Stromal cell of bone marrow (primary cell): ENCODE measurements at regions not wholly inside any gene's neighbourhood (a gene's known extent, or its start where the extent isn't known, plus 50 kb on each side); places are given as distances from the start of the nearest gene placed in this dataset.
"Not testable (repeated sequence)": the region's sequence is repeated elsewhere in the genome, so short reads cannot be mapped to it uniquely, and the experiment has no call there.

Experiments
- DNase-seq: peaks from one replicate; pipeline ENCODE4 v3.0.0-alpha.2; 2012; ENCODE audit warnings: low read depth

DNA sequence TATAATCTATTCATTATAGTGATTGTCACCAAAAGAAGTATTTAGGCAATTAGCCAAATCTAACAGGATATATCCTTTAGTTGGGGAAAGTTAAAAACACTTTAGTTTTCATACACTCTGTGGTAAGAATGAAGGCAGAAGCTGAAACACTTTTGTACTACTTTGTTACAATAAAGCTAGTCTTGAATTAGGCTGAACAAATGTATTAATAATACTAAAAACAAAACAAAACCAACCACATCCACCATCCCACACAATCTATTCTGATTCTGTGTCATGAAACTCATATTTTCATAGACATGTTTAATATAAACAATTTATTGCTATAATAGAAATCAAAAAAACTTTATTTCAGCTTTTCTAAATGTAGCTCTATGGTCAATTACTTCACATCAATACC lies 508.8 kb downstream of the ZEB2 start:
- no peak for DNase-seq

DNA sequence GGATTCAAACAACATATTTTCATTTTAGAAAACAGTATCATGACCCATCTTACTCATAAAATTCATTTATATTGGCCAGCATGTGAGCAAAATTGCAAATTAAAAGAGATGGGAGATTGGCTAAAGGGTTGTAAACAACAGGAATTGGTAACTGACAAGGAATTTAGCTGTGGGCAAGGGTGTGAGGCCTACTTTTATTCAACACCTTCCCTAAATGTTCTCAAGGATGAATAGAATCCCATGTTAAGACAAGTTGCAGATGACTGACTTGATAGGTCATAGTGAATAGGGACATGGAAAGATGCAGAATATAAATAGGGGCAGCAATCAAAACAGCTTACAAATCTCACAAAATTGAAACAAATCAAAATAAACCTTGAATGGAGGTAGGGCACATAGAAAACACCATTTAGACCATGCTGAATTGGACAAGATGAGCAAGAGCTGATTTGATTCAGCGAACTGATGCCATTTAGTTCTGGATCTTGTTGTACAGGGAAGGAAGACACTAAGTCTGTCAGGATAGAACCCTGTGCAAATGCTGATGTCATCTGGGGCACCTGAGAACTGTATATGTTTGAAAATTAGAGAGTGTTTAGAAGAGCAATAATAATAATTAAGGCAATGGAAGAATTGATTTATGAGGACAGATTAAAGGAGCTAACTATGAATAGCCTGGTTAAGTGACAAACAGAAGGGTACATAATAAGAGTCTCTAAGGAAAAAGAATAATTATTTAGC lies 509.7 kb downstream of the ZEB2 start:
- no peak for DNase-seq

DNA sequence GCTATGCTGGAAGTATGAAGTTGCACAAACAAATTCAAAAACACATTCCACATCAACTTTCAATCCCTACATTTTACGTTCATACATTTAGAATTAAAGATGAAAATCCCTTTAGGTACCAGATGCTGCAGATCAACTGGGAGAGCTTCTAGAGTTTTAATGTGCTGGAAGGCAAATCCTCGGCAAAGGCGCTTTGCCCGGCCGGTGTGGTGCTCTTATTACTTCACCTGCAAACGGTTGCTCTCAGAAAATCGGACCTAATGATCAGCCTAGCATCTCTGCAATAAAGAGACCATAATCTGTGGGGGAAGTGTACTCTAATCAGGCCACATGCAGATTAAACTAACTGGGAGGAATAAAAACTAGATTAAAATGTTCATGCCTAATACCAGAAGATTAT lies 513.8 kb downstream of the ZEB2 start:
- no peak for DNase-seq

DNA sequence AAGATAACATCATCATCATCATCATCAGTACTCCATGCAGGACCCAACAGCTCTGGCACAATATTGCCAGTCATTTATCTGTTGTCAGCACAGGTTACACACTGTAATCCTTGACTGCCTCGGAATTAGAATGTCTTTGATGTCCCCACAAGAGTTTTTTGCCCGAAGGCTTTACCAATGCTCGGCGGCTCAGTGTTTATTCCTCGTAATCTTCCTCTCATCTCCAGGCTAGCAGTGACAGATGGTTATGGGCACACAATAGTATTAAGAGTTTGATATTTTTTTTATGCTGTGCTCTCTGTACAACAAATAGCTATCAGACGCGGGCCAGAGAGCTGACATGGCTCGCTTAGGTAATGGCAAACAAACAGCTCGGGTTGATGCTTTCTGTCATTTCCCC lies 515.2 kb downstream of the ZEB2 start:
- DNase-seq = no peak

DNA sequence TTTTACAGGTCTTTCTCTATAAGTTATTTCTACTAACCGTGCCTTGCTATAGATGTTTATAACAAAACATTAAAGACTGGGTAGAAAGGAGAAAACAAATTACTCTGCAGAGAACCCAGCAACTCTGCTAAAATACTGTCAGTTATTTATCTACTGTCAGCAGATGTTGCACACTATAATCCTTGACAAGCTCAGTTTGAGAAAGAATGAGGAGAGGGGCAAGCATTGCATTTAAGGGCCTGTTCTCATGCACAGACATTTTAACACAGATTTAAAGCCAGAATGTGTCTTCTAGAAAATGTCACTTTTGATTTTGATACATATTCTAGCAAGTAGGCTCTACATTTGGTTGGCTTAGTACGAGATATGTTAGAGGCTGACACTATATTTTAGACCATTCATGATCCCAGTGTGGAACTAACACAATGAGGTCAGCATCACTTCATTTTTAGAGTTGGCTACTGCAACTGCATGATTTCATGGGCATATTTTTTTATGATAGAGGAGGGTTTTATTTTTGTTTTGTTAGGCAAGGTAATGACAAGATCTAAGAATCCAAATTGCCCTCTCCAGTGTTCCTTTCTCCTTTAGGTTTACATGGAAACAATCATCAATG lies 516.4 kb downstream of the ZEB2 start:
- no peak for DNase-seq

DNA sequence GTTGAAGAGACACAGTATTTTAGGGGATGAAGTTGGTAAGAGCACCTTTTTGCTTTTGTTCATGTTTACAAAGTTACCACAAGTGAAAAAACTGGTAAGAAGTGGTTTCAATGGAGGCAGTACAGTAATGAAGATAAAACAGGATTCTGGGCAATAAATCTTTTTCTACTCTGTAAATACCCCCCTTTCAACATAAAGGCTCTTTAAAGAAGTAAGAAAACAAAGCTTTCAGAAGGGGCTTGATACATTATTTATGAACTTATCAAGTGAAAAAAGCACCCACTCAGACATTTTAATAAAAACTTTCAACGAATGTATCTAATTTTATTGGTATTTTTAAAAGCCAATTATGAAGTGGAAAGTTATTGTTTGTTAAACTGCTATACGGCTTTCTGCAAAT lies 522.9 kb downstream of the ZEB2 start:
- no peak for DNase-seq

DNA sequence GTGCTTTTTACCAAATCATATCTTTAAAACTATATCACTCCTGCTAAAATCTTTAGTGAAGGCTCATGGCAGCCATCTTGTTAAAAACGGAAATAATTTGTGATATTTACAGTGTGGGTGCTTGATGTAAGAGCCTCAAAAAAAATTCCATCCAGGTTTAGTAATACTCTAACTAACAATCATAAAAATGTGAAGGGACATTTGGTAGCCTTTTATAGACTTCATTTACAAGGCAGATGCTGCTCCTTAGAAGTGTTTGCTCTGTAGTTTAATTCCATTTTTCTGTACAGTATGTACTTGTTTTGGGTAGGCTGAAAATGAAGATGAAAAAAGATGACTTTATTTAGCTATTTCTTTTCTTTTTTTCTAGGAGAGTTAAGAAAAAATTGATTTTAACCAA lies 525.0 kb downstream of the ZEB2 start:
- DNase-seq = no peak

DNA sequence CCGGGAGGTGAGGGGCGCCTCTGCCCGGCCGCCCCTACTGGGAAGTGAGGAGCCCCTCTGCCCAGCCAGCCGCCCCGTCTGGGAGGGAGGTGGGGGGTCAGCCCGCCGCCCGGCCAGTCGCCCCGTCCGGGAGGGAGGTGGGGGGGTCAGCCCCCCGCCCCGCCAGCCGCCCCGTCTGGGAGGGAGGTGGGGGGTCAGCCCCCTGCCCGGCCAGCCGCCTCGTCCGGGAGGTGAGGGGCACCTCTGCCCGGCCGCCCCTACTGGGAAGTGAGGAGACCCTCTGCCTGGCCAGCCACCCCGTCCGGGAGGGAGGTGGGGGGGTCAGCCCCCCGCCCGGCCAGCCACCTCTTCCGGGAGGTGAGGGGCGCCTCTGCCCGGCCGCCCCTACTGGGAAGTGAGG lies 528.3 kb downstream of the ZEB2 start:
- DNase-seq = not testable (repeated sequence)

DNA sequence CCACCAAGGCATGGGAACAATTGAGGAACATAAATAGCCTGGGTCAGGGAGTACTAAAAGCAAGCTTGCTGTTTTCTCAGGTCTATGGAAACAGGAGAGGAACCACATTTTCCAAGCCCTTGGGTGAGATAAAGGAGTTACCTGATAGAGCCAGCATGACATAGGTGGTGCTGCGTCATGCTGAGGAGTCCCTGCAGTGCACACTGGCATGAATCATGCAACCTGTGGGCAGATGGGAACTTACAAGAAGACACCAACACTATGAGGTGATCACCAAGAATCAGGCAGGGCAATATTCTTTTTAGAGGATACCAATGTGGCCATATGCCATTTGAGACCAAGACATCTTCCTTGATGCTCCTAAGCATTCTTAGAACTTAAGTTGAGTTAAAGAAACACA lies 531.8 kb downstream of the ZEB2 start:
- DNase-seq = no peak

DNA sequence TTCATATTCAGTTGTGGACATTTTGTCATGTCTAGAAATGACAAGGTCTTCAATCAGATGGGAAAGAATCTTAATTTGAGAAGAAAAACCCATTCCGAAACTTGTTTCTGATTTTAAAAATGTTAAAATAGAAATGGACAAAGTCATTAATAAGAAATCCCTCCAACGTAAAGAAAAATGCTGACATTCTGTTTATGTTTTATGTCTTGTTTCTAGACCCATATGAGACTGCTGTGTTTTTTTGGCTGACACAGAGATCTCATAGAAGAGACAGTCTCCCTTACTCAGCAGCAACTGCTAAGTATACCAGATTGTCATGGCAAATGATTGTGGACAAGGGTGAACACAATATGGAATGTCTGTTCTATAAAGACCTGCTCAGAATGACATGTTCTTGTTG lies 538.5 kb downstream of the ZEB2 start:
- no peak for DNase-seq

DNA sequence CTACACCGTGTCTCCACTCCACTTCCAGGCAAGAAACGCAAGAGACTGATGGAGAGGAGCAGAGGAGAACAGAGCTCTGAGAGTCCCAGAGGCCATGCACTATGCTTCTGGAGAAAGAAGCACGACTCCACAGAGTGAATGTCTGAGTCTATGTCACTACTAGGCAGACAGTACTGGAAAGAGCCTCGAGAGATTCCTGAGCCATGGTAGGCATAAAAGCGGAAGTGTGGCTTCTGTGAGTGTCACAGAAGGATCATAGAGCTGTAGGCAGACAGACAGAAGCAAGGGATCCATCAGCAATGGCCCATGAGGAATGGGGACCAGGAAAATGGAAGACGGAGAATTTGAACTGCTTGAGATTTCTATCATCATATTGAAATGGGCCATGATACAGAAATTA lies 542.6 kb downstream of the ZEB2 start:
- no peak for DNase-seq

DNA sequence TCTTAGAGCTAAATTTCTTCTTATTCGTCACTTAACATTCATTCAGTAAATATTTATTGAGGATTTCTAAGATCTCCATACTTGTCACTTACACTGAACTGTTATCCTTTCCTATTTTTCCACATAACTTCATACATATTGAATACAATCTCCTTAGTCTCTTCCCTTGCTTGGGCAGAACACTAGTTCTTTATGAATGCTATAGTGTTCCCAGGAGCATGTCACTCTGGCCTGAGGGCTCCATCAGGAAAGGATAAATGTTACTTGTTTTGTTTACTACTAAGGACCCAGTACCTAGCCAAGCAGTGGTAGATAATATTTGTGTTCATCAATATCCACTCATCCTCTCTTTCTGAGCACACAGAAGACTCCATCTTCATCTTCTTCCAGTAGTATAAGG lies 544.7 kb downstream of the ZEB2 start:
- DNase-seq = no peak

DNA sequence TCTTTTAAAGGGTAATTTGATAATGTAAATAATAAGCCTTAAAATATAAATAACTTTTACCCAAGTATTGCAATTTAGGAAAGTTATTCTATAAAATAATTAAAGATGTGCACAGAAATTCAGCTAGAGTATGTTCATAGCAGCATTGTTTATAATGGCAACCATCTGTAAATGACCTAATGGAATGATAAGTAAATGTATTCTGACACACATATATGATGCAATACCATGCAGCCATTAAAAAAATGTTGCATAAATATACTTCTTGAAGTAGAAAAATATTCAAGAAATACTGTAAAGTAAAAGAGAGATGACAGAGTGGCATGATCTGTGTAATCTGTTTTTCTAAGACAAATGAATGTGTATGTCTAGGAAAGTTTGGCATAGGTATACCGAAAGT lies 545.7 kb downstream of the ZEB2 start:
- no peak for DNase-seq

DNA sequence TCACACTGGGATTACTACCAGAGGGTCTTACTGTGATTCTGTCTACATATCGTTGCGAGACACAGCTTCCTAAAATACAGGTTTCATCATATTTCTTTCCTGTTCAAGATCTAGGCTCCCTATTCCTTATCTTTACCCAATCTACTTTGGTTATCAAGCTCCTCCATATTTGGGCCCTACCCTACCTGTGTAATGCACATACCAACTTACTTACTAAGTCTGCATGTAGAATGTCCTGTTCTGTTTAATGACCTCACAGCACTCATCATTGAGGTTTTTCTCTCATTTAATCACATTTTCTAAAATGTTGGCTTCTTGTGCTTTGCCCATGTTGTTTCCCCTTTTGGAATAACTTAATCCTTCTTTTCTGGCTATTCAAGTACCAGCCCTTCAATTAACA lies 551.1 kb downstream of the ZEB2 start:
- DNase-seq = no peak

DNA sequence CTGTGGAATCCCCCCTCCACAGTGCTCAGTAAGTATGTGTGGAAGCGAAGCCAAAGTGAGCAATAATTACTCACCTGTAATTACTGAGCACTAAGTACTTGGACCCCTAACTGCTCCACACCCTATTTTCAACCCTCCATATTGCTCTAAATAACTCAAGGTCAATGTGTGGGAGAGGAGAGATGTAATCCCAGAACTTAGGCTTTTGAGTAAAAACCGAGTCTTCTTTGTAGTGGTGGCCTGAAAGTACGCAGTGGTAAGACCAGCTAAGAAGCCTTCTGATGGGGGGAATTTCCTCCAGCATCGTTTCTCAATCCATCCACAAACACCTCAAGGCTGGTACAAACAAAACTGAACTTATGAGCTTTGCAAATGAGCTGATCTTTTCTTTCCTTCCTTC lies 551.6 kb downstream of the ZEB2 start:
- no peak for DNase-seq

DNA sequence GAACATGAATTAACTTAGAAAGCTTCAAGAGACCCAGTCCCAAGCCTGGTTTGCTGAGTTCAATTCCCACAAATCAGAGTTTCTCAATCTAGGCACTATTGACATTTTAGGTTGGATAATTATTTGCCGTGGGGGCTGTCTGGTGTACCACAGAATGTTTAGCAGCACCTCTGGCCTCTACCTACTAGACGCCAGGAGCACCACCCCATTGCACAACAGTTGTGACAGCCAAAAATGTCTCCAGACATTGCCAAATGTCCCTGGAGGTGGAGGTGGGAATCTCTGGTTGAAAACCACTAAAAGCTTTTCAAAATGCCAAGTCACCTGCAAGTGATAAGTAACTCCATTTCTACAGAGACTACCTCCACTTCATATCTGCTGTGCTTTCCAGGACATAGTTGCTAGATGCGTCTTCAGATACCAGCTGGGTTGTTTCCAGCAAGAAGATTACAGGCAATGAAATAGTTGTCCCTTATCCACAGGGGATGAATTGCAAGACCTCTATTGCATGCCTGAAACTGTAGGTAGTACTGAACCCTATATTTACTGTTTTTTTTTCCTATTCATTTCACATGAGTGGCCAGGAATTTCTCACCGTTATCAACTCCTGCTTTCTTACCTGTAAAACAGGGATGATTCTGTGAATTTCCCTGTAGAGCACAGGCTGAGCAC lies 554.3 kb downstream of the ZEB2 start:
- DNase-seq = no peak

DNA sequence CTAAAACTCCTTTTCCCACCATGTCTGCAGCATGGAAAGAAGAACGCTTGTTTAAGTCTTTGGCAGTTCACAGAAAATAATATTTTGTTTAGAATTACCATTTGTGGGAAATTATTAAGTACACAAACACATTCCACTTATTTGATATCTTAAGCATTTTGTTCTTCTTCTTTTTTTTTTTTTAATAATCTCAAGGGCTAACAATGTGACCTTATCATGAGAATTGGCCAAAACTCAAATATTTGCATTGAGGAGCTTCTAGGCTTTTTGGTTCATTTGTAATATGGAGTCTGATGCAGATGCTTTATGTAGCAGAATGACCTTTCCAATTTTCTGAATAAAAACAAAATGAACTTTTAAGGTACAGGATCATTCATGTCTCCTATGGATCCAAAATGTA lies 555.0 kb downstream of the ZEB2 start:
- no peak for DNase-seq

DNA sequence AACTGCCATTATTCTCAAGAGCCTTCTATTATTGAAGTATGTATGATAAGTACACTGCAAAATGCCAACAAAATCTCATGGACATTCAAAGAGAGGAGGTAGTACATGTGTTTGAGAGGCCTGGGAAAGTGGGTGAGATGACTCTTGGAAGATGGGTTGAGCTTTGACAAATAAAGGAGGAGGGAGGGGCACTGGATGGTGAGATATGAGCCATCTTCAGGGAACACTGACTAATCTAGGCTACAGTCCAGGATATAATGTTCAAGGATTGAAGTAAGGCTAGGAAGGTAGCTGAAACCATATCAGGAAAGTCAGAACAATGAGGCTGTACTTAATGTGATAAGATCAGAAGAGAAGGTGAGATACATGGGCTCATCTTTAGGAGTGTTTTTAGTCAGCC lies 559.7 kb downstream of the ZEB2 start:
- no peak for DNase-seq

DNA sequence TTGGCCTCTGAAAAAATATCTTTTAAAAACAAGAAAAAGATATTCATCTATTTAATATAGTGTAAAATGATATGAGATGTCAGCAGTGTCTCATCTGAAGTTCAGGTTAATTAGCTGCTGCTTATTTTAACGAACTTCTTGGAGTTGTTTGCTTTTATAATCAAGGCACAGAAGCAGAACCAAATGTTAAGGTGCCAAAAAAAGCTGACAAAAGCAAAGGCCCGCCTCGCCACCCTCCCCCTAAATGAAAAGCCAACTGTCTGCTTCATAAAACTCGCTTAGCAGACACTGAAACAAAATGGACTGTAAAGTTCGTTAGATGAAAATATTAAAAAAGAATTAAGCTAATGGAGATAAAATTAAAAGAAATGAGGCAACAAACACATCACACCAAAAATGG lies 562.6 kb downstream of the ZEB2 start:
- no peak for DNase-seq

DNA sequence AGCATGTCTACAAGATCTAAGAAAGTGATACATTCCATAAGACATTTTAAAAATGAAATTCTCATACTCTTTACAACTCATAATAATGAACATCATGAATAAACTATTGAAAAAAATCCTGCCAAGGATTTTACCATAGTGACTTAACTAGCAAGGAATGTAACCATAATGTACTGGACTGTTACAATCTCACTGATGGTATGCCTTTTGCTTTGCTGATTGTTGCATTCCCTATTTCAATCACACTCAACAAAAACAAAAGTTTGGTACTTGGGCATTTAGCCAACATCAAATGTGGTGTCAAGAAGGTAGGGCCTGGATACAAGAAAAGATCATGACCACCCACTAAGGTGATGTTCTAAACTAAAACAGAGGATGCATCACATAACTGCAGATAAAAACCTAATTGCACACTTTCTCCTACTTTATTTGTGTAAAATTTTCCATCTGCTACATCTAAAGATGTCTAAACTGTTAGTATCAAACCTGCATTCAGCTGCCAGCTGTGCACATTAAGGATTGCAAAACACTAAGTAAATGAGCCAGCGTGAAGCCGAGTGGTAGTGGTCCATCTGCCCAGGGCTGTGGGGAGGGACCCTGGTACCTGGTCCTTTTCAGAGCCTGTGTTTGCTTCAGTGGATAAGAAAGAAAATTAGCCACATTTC lies 564.4 kb downstream of the ZEB2 start:
- DNase-seq = no peak

DNA sequence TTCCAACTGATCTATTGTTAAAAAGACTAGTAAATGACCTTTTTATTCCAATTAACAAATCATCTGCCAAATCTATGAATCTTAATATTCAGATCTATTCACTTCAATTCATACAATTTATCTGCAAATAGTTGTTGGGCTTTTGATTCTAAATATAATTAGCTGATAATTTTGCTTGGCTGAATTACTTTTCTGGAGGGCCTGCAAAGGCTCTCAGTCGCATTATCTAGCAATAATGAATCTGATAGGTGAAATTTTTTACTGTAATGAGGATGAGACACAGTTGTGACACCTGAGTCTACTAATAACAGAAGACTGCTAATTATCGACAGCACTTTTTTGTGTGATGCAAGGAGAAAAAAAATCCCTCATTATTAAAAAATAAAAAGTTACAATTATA lies 565.1 kb downstream of the ZEB2 start:
- DNase-seq = no peak

DNA sequence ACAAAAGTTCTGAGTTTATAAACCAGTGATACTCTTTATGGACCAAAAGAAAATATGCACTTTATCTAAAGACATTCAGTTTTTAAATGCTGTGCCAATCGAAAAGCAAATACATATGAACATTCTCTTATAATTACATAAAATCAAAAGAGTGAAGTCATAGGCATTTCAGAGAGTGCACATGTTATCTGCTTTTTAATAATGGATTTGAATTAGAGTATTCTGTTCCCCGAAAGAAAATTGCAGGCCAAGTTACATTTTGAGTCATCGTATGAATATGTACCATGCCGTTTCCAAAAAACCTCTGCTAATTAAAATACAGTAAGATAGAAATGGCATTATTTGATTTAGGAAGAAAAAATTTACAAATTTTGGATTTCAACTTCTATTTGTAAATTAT lies 565.7 kb downstream of the ZEB2 start:
- no peak for DNase-seq

DNA sequence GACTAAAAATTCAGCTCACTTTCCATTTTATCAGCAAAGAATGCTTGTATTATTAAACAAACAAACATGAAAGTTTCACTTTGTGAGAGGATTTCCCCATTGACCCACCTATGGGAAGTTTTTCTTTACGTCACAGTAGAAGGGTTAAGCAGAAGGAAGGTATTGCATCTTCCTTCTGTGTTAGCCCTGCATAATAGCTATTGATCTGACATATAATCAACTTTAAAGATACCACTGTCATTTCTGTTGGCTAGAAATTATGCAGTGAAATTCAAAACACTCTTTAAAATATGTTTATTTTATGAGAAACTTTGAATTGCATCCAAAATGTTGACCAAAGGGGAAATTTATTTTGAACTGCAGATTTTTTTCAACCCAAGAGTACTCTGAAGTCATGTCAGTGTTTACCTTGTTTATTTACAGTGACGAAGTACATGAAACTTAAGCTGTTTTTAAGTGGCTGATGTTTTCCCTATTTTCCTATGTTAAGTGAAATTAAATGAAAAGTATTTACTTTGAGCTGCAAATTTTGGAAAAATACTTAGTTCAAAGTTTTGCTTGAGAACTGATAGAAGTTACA lies 566.4 kb downstream of the ZEB2 start:
- DNase-seq = no peak
